Esophagus squamous epithelium (tissue), 5 donors: ENCODE measurements at regions not wholly inside any gene's neighbourhood (a gene's known extent, or its start where the extent isn't known, plus 50 kb on each side); places are given as distances from the start of the nearest gene placed in this dataset.
"Not testable (repeated sequence)": the region's sequence is repeated elsewhere in the genome, so short reads cannot be mapped to it uniquely, and the experiment has no call there.

Source experiments
- DNase-seq: peaks from one replicate; lab custom pipeline; 2025; lab: John Stamatoyannopoulos, UW
- H3K27ac ChIP-seq, 4 donors: fragments of 200-600 bp; sonication (generic); one replicate each; pipeline ENCODE4 v1.5.1; 2016 to 2019; ENCODE audit warnings: mild to moderate bottlenecking in 1 of 4
- H3K27me3 ChIP-seq, 4 donors: fragments of 200-600 bp; sonication (generic); 1 replicate in 3 of 4; 2 replicates in 1 of 4; pipeline versions ENCODE4 v1.5.1 to v1.6.0; 2017 to 2021; ENCODE audit warnings: antibody characterized with exemption in 1 of 4
- H3K36me3 ChIP-seq, 3 donors: fragments of 200-600 bp; sonication (generic); one replicate each; pipeline ENCODE4 v1.5.1; 2016 to 2019
- H3K4me1 ChIP-seq, 3 donors: fragments of 200-600 bp; sonication (generic); one replicate each; pipeline ENCODE4 v1.5.1; 2017 to 2019
- H3K4me3 ChIP-seq, 4 donors: fragments of 200-600 bp; sonication (generic); 1 replicate in 3 of 4; 2 replicates in 1 of 4; pipeline ENCODE4 v1.5.1; 2016 to 2019; ENCODE audit warnings: mild to moderate bottlenecking in 2 of 4, moderate library complexity in 1 of 4
- H3K9me3 ChIP-seq, 3 donors: fragments of 200-600 bp; sonication (generic); one replicate each; pipeline ENCODE4 v1.5.1; 2016 to 2019
- CTCF ChIP-seq, 6 experiments: fragments of 450-650 bp in 4 of 6; fragments of 200-600 bp in 2 of 6; sonication (generic) in 2 of 6; IDR thresholded peaks; one replicate each; pipeline ENCODE4 v1.5.1; 2016 to 2019; ENCODE audit warnings: antibody characterized with exemption in 6 of 6, mild to moderate bottlenecking in 4 of 6, moderate library complexity in 4 of 6
- POLR2A ChIP-seq, 4 donors: fragments of 450-650 bp; IDR thresholded peaks; one replicate each; pipeline ENCODE4 v1.6.1; 2017; ENCODE audit warnings: antibody characterized with exemption in 4 of 4, mild to moderate bottlenecking in 4 of 4, moderate library complexity in 3 of 4
- WGBS, 2 donors: methylation state at CpG; one replicate each; pipeline ENCODE4 v1.1.5; 2018; 5-methylcytosine and 5-hydroxymethylcytosine counted together
- intact Hi-C: fragments of 100-400 bp; cut with DNase I; formaldehyde crosslinking; loops from one replicate; pipeline ENCODE4 v1.15.0; 2022
- donor health status: DM: yes; HTN: yes; CAD: no.

- H3K36me3 ChIP-seq = no peaks in the 10 kb centered on the region
- no peak overlapping the region for H3K4me3 ChIP-seq
- H3K4me1 ChIP-seq = no peaks in the 10 kb centered on the region
- no peak overlapping the region for H3K27ac ChIP-seq
- WGBS, 2 donors = 69% methylated on average over 2 of the region's 2 CpGs
- intact Hi-C loops = no loop called here
- TF ChIP-seq CTCF (IDR thresholded peaks at IDR 0.05) = no peak
- no peak for TF ChIP-seq POLR2A (IDR thresholded peaks at IDR 0.05)
- no peaks in the 10 kb centered on the region for H3K27me3 ChIP-seq
- DNase-seq = no peak
- H3K9me3 ChIP-seq = peaks cover 0 to 7% (median 0%) of the 10 kb centered on the region in 3 donors
These were observed 131.2 kb upstream of the RMP24 start for GRCh38 chr18:35841283-35841682.

- no peak for TF ChIP-seq CTCF (IDR thresholded peaks at IDR 0.05)
- TF ChIP-seq POLR2A (IDR thresholded peaks at IDR 0.05) = no peak
- no peak for DNase-seq
- no peak overlapping the region for H3K4me3 ChIP-seq
- no peaks in the 10 kb centered on the region for H3K27me3 ChIP-seq
- no peak overlapping the region for H3K27ac ChIP-seq
- H3K36me3 ChIP-seq = no peaks in the 10 kb centered on the region
- H3K9me3 ChIP-seq = peaks cover 0 to 7% (median 0%) of the 10 kb centered on the region in 3 donors
- 76 to 84% methylated on average over 5 of the region's 5 CpGs for WGBS, 2 donors
- H3K4me1 ChIP-seq = no peaks in the 10 kb centered on the region
- intact Hi-C loops = no loop called here
These were observed 129.9 kb upstream of the RMP24 start for GRCh38 chr18:35842536-35842935.

GRCh38 chr18:35848321-35848720, 124.2 kb upstream of the RMP24 start:
- DNase-seq, H3K4me3 ChIP-seq, H3K27me3 ChIP-seq, H3K27ac ChIP-seq, H3K4me1 ChIP-seq, H3K9me3 ChIP-seq, intact Hi-C loops, H3K36me3 ChIP-seq: not testable (repeated sequence)
- 78 to 93% methylated on average over 5 of the region's 5 CpGs for WGBS, 2 donors

GRCh38 chr18:35849241-35849640, 123.2 kb upstream of the RMP24 start:
- H3K27me3 ChIP-seq, H3K4me1 ChIP-seq, intact Hi-C loops, DNase-seq, H3K4me3 ChIP-seq, H3K9me3 ChIP-seq, H3K36me3 ChIP-seq, H3K27ac ChIP-seq: not testable (repeated sequence)
- 60 to 62% methylated on average over 2 of the region's 2 CpGs for WGBS, 2 donors

- no peaks in the 10 kb centered on the region for H3K27me3 ChIP-seq
- TF ChIP-seq CTCF (IDR thresholded peaks at IDR 0.05) (no peak), POLR2A (IDR thresholded peaks at IDR 0.05) (no peak)
- H3K4me3 ChIP-seq = no peak overlapping the region
- H3K27ac ChIP-seq = no peak overlapping the region
- whole genome bisulfite sequencing, 2 donors = 41 to 44% methylated on average over 5 of the region's 5 CpGs
- H3K36me3 ChIP-seq = no peaks in the 10 kb centered on the region
- no peak for DNase-seq
- no peaks in the 10 kb centered on the region for H3K4me1 ChIP-seq
- intact Hi-C loops = no loop called here
- no peaks in the 10 kb centered on the region for H3K9me3 ChIP-seq
These were observed 121.1 kb upstream of the RMP24 start for GRCh38 chr18:35851286-35851970.

- intact Hi-C loops = no loop called here
- no peak for DNase-seq
- no peaks in the 10 kb centered on the region for H3K27me3 ChIP-seq
These were observed 119.7 kb upstream of the RMP24 start for GRCh38 chr18:35852786-35853185.

More at GRCh38 chr18:35852786-35853185, 119.7 kb upstream of the RMP24 start:
- 77 to 82% methylated on average over 2 of the region's 2 CpGs for WGBS, 2 donors
- Histone ChIP-seq H3K9me3 (no peaks in the 10 kb centered on the region), H3K4me1 (no peaks in the 10 kb centered on the region), H3K4me3 (no peak overlapping the region), H3K27ac (no peak overlapping the region), H3K36me3 (no peaks in the 10 kb centered on the region)
- TF ChIP-seq POLR2A (IDR thresholded peaks at IDR 0.05) (no peak), CTCF (IDR thresholded peaks at IDR 0.05) (no peak)
